Right lung (tissue), 2 donors: ENCODE measurements at regions not wholly inside any gene's neighbourhood (a gene's known extent, or its start where the extent isn't known, plus 50 kb on each side); places are given as distances from the start of the nearest gene placed in this dataset.

ENCODE experiments used
- DNase-seq, 2 donors: peaks; one replicate each; pipeline ENCODE4 v3.0.0-alpha.2; 2013

DNA sequence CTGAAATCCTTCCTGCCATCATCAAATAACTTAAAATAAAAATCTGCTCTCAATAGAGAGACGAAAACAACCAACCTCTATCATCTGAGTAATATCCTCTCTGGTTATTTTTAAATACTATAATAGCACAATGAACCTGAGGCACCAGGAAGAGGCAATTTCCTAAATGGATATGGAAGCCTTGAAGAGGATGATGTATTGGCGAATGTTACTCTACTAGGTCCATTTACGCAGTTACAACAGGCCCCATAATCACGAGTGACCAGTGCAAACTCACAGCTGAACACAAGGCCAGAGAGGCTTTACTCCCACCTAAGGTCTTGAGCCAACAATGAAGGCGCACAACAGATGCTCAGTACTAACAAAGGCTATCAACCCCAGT is 678.8 kb upstream of the NR3C2 start:
- DNase-seq: no peak

DNA sequence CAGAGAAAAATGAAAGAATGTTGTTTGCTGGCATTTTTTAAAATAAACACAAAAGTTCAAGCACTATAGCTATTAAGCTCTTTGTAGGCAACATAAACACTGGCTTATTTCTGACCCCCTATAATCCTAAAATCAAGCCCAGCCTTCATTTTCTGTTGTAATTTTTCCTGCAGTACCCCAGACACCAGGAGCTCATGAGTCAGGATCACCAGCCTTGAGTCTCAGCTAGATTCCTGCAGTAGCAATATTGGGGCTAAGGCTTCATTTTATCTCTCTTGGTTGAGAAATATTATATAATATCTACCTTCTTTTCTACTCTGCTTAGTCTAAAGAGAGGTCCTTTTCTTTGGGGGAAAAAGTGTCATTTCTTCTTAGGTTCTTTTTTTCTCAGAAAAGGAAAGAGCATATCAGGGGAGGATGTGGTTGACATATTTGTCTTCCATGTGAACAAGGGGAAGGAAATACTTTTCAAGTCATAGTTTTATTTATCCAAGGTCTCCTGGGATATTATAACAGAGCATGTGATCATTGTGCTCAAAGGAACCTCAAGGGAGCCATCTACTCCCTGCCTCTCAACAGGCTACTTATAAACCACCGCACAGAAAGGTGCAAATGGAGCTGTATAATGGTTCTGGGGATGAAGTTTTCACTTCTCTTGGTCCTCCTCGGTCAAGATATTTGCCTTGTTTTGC is 678.3 kb upstream of the NR3C2 start:
- DNase-seq: no peak

DNA sequence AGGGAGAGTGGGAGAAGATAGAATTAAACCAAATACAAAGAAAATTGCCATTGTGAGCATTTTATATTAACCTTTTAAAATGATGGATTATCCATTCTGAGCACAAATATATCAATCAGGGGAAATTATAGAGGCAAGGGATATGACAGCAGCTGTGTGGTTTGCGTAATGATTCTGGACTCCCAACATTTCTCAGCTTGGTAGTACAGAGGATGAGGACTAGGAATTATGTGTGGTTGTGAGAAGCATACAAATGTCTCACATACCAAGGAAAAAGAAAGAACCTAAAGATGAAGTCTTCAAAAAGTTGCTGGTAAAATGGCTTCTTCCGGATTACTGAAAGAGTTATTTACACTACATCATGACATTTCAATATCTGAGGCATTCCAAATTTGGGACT is 674.6 kb upstream of the NR3C2 start:
- DNase-seq: no peak

DNA sequence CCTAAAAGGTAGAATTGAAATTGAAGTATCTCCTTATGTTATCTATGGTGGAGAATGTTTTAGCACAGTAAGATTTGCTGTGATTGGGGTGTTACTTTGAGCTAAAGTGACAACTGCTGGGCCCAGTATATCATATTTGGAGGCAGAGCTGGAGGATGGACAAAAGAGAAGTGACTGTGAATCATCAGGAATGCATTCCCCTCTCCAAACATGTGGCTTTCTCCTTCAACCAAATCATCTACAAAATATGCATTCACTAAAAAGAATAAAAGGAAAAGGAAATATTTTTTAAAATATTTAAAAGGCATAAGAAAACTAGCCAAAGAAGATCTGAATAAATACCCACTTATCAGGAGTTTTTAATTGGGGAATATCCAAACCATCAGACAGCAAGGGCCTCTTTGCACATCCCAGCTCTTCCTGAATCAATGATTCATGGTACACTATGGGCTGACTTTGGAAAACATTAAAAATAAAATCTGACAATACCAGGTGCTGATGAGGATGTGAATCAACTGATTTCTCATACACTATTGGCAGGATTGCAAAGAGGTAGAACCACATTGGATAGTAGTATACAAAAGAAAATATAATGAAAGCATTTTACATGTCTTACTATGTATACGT is 671.7 kb upstream of the NR3C2 start:
- DNase-seq: no peak

DNA sequence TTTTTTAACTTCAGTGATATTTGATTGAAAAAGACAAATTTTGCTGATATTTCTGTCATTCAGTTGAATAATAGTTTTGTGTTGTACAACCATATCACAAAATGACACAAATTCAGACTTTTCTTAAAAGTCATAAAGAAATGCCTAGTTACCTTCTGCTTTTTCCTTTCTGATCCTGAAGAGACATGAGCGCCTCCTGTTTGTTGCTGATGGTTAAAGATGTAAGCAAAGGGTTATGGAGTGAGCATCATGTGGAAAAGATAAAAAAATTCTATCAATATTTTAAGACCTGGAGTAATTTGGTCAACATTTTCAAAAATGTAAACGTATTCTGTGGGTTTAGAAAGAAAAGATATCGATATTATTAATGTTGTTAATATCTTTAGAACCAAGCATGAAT is 669.9 kb upstream of the NR3C2 start:
- no peak for DNase-seq

DNA sequence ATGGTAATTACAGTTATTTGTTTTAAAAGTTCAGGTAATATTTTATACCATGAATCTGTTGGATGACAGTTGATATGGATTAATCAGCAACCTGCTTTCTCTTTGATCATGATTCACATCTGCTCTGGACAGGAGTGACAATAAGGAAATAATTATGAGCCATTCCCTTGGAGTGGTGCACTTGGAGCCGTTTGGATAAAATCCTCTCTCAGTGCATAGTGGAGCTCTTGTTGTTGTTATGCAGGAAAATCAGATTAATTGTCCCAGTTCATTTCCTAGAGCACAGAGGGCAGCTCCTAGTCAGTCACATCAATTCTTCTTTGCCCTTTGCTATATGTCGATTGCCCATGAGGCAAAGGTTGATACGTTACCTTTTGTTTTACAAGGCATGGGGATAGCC is 668.3 kb upstream of the NR3C2 start:
- DNase-seq: no peak

DNA sequence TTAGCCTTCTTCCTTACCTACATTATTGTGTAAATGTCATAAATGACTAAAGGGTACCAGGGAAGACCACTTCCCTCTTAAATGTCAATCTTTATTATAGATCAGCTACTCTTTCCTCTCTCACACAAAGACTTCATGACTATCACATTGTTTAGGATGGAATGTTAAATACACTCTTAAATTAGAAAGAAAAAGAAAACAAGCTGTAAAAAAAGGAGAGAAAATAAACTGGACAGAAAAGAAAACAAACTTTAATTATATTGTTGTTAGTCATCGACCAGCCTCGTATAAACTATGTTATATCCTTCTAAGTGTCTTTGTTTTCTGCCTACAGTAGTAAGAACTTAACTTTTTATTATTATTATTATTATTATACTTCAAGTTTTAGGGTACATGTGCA is 666.4 kb upstream of the NR3C2 start:
- no peak for DNase-seq

DNA sequence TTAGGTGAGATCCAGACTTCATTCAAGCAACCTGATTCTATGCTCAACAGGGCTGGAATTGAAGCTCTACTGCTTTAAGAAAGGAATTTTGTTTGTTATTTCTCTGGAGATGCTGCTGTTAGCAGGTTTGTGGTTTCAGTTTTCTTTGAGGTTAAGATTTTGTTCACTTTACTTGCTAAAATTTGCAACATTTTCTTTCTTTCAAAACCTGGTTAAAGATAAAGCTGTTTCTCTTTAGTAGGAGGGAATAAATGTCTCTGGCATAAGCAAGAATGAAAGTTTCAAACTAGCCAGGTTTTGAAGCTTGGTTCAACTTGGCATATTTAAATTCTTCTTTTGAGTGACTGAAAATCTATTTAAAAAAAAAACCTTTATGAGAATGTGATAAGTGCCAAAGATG is 660.6 kb upstream of the NR3C2 start:
- DNase-seq: no peak

DNA sequence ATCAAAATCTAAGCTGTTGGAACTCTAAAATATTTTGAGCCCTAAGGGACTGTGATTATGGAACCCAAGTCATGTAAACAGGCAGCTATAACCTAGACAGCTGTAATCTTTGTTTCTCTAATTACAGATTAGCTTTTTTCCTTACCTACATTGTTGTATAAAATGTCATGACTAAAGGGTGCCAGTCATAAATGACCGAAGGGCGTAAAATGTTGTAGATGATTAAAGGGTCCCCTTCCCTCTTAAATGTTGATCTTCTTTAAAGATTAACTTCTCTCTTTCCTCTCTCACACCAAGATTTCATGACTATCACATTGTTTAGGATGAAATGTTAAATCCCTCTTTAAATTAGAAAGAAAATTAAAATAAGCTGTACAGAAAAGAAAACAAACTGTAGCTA is 659.4 kb upstream of the NR3C2 start:
- no peak for DNase-seq

DNA sequence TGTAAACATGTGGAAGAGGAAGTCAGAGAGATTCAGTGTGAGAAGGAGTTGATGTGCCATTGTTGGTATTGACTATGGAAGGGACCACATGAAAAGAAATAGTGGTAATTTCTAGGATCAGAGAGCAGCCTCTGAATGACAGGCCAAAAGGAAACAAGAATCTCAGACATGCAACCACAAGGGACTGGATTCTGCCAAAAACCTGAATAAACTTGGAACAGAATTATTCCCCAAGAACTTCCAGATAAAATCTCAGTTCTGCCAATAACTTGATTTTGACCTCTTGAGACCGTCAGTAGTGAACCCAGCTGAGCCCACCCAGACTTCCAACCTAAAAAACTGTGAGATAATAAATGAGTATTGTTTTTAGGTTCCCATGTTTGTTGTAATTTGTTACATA is 653.6 kb upstream of the NR3C2 start:
- no peak for DNase-seq

DNA sequence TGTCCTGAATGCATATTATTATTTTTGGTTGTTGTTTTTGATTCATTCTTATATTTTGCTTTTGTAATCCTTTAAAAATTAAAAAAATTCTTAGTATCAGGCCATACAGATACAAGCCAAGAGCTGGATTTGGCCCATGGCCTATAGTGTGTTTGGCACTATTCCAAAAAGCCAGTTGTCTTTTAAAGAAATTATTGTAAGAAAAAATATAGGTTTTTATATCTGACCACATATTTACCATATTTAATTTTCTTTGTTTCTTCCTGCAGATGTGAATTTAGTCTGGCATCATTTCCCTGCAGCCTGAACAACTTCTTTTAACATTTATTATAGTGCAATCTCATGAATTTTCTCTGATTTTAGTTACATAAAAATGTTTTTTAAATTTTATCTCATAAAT is 652.8 kb upstream of the NR3C2 start:
- DNase-seq: no peak

DNA sequence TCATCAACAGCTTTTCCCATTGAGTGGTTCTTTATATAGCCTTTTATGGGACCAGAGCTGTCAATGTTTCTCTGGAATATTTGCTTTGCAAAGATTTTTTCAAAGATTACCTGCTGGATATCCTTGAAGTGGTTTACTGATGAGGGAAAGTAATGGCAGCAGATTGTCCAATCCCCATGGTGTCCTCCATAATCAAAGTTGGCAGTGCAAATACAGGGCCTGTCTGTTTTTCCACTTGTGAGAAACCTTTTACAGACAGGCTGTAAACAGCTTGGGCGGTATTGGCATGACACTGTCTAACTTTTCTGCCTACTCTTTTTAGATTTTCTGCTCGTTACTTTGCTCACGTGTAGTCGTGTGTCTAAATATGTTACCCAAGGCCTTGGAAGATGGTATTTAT is 641.9 kb upstream of the NR3C2 start:
- no peak for DNase-seq

DNA sequence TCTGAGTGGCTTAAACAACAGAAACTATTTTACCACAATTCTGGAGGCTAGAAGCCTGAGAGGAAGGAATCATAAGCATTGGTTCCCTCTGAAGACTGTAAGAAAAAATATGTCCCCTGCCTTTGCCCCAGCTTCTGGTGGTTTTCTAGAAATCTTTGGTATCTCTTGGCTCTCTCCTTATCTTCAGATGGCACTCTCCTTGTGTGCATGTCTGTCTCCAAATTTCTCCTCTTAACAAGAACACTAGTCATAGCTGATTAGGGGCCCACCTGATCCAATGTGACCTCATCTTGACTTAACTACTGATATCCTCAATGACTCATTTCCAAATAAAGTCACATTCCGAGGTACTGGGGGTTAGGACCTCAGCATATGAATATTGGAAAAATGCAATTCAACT is 635.0 kb upstream of the NR3C2 start:
- no peak for DNase-seq

DNA sequence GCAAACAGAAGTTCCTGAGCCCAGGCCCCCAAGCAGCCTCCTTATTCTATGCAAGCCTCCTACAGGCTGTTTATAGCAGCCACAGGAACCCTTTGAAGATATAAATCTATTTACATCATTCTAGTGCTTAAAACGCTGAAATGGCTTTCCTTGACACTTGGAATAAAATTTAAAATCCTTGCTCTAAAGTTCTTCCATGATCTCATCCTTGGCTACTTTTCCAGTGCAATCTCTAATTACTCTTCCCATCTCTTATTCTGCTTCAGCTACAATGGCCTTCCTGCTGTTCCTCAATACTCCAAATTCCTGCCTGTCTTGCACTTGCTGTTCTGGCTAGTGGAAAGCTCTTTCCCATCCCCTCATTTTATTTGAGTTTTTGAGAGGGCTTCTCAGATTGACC is 634.2 kb upstream of the NR3C2 start:
- DNase-seq: no peak

DNA sequence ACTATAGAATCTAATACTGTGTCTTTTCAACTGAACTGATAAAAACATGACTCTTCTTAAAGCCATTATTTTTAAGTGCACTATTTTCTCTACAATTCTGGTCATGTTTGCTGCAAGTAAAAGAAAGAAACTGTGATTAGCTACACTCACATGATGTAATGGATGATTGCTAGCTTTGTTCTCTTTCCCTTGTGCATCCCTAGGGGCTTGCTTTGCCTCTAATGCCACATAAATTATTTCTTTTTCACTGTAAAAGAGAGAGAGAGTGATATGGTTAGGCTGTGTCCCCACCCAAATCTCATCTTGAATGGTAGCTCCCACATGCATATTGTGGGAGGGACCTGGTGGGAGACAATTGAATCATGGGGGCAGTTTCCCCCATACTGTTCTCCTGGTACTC is 630.2 kb upstream of the NR3C2 start:
- DNase-seq: no peak

DNA sequence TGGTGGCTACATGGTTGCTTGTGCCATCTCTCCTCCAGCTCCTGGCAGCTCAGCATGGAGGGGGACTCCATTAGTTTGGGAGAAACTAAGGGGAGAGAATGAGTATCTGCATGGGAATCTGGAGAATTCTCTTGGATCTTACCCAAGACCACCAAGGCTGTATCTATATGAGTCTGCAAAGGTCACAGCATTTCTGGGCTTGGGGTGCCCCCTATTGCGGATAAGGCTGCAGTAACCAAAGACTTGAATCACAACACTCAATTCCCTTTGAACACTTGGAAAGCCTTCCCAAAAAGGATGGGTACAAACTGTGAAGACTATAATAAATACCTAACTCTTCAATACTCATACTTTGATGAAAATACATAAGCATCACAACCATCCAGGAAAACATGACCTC is 623.5 kb upstream of the NR3C2 start:
- DNase-seq: no peak

DNA sequence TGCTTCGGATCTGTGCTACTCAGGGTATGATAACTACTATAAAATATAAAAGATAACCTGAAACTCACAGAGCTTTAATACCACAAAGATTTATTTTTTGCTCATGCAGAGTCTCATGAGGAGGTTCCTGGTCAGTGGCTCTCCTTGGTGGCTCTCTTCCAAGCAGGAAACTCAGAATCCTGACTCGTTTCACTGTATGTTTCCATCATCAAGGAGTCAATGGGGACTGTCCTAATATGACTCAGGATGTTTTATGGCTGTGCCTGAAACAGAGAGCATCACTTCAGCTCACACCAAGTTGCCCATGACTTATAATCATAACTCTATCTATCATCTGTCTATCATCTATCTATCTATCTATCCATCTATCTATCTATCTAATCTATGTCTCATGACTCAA is 620.8 kb upstream of the NR3C2 start:
- DNase-seq: no peak

DNA sequence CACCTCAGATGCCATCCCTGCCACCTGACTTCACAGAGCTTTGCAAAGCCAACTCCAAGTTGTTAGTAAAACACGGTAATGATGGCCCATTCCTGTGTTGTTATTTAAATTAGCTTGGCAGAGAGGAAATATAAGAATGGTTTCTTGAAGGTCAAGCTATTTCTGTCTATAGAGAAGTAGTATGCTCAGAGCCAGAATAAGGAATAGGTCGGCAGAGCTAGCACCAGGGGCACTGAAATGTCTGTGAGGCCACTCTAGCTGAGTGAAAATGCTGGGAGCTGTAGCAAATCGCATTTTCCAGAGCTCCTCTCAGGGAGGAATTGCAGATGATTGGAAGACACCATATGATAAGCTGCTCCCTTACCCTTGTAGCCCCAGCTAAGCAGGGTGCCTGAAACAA is 615.4 kb upstream of the NR3C2 start:
- DNase-seq: no peak

DNA sequence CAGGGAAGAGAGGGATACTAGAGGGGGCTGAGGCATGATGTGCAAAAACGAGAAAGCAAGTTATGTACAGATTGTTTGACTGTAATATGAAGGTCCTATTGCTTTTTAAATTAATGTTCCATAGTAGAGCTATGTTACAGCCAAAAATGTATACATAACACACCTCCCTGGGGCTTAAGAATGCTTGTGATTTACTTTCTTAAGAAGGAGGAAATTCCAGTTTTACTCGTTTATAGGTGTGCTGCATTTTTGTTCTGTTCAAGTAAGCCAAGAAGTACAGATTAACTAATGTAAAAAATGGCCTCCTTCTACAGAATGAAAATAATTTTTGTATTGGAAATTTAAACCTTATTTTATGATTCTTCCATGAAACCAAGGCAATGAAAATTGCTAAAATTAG is 614.4 kb upstream of the NR3C2 start:
- DNase-seq: peak; percentile 30 to 34

DNA sequence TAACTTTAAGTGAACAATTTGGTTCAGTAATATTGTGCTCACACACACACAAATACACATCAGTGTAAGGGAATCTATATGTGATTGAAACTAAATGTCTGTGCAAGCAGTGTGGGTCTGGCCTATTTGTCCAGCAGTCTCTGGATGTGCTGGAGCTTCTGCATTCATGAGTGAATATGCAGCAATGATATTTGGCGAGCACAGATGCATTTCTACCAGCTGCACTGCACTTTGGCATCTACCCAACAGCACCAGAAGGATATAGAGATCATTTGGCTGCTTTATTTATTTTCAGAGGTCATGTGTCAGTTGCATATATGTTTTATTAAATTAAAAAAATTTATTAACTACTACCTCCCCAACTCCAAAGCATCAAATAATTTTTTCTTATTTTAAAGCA is 613.4 kb upstream of the NR3C2 start:
- no peak for DNase-seq

DNA sequence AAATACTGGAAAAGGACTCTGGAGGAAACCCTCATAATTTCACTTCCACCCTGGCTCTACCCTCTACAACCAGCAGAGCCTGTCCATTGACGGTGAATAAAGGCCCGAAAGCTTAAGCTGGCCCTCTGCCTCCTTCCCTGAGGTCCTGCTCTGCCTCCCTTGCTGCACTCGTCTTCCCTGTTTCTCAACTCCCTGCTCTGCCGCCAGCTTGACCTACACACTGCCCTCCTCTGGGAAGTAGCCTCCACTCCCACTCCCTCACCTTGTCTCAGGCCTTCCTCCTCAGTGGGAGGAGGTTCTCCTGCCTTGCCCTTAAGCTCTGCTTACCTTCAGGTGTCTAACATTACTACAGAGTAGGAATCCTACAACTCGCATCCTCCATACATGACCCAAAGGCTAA is 608.6 kb upstream of the NR3C2 start:
- DNase-seq: no peak

DNA sequence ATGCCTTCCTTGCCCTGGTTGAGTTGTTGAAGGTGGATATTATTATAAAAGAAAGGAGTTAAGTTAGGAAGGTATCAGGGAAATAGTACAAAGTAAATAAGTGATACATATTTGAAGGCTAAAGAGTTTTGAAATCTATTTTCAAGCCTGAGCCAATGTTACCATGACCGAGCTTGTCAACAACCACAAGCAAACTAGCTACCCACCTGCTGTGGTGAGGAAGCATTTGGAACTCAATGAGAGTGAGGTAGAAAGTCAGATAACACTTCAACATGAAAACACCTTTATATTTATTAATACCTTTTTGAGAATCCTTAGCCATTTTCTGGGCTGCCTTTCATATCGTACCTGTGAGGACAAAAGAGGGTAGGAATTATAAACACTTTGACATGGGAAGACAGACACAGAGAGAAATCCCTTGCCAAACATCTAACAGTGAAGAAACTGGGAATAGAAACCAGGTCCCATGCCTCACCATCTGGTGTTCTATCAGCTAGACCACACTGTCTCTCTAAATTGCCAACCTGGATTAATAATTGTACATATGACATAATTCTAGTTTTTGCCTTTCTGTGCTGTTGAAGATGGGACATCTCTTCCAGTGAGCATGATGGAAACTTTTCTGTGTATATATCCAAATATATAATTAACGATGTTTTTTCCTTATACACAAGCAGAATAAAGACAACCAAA is 606.4 kb upstream of the NR3C2 start:
- no peak for DNase-seq

DNA sequence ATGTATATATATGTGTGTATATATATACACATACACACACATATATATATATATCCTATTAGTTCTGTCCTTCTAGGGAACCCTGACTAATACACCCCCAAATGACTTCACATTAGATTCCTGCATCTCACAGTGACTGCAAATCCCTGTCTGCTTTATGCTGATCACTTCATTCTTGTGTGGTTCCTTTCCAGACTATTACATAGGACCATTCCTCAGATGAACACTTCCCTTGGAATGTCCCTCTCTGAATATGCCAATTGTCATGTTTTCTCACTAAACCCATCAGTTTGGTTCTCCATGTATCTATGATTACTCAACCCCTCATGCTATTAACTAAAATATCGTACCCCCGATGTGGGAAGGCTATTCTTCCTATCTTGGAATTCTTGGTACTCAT is 605.2 kb upstream of the NR3C2 start:
- no peak for DNase-seq

DNA sequence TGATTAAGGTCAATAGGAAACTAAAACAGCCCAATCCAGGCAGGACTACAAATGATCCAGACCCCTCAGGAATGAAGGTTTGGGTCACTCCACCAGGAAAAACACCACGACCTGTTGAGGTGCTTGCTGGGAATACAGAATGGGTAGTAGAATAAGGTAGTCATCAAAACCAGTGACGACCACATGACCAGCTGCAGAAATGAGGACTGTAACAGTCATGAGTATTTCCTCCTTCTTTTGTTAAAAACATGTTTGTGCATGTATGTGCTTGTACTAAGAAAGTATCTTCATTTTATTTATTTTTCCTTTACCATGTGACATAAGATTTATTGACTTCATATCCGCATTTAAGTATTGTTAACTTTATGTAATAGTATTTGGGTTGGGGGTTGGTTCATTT is 603.5 kb upstream of the NR3C2 start:
- no peak for DNase-seq
